Kidney epithelial cell (primary cell): ENCODE measurements at regions not wholly inside any gene's neighbourhood (a gene's known extent, or its start where the extent isn't known, plus 50 kb on each side); places are given as distances from the start of the nearest gene placed in this dataset.
"Not testable (repeated sequence)": the region's sequence is repeated elsewhere in the genome, so short reads cannot be mapped to it uniquely, and the experiment has no call there.

ENCODE experiments used
- DNase-seq: peaks from one replicate; pipeline ENCODE4 v3.0.0-alpha.2; 2010; ENCODE audit warnings: low read depth
- H3K27me3 ChIP-seq: 2 replicates; pipeline ENCODE4 v1.6.0; 2011; ENCODE audit warnings: low read length; ENCODE audit not compliant: control insufficient read depth, insufficient read depth
- H3K36me3 ChIP-seq: 2 replicates; pipeline ENCODE4 v1.5.1; 2011; ENCODE audit warnings: low read length; ENCODE audit not compliant: control insufficient read depth, insufficient read depth
- H3K4me3 ChIP-seq: 2 replicates; pipeline ENCODE4 v1.5.1; 2011; ENCODE audit warnings: low read depth, mild to moderate bottlenecking, control low read depth, low read length

DNA sequence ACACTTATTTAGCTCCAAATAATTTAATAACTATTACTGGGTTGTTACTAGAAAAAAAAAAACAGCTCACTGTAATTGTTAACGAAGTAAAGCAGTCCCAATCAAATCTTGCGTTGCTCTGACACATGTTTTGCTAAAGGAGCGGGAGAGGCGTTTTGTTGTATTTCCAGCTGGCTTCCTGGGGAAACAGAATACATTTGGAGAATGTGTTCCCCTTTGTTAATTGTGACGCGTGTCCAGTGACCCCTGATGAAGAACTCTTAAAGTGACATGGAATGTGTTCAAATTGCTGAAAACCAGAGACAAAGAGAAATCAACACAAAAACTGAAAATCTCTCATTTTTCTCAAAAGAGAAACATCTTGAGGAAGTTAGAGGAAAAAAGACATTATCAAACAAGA lies 1690.6 kb downstream of the SPATA31A7 start:
- H3K4me3 ChIP-seq, H3K36me3 ChIP-seq, H3K27me3 ChIP-seq, DNase-seq: not testable (repeated sequence)

DNA sequence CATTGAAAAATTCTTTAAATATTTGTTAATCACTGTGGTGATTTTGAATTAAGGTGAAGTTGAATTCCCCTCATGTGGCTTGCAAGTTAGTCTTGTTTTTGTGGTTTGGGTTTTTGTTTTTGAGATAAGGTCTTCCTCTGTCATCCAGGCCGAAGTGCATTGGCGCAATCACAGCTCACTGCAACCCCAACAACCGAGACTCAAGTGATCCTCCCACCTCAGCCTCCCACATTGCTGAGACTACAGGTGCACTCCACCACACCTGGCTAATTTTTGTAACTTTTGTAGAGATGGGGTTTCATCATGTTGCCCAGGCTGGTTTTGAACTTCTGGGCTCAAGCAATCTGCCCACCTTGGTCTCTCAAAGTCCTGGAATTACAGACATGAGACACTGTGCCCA lies 1691.1 kb downstream of the SPATA31A7 start:
- H3K36me3 ChIP-seq, DNase-seq, H3K27me3 ChIP-seq, H3K4me3 ChIP-seq: not testable (repeated sequence)

- not testable (repeated sequence) for DNase-seq
Measured at GRCh38 chr9:62881811-62882210, 1692.0 kb downstream of the SPATA31A7 start.

GRCh38 chr9:62882717-62883116 lies 1692.9 kb downstream of the SPATA31A7 start:
- not testable (repeated sequence) for H3K4me3 ChIP-seq, H3K27me3 ChIP-seq, DNase-seq, H3K36me3 ChIP-seq

More at GRCh38 chr9:62881811-62882210, 1692.0 kb downstream of the SPATA31A7 start:
- not testable (repeated sequence) for H3K4me3 ChIP-seq, H3K27me3 ChIP-seq, H3K36me3 ChIP-seq

DNA sequence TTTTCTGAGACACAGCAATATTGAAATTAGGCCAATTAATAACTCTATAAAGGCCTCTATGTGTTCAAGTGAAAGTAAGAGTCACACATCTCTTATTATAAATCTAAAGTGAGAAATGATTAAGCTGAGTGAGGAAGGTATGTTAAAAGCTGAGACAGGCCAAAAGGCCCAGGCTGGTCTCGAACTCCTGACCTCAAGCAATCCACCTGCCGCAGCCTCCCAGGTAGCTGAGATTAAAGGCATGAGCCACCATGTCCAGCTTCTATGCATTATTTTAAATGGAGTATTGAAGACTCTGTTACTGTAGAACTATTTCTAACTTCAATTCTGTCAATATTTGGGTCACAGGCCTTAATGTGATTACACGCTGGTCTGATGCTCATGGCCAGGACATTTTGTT lies 1706.9 kb downstream of the SPATA31A7 start:
- H3K27me3 ChIP-seq, H3K36me3 ChIP-seq, H3K4me3 ChIP-seq, DNase-seq: not testable (repeated sequence)

DNA sequence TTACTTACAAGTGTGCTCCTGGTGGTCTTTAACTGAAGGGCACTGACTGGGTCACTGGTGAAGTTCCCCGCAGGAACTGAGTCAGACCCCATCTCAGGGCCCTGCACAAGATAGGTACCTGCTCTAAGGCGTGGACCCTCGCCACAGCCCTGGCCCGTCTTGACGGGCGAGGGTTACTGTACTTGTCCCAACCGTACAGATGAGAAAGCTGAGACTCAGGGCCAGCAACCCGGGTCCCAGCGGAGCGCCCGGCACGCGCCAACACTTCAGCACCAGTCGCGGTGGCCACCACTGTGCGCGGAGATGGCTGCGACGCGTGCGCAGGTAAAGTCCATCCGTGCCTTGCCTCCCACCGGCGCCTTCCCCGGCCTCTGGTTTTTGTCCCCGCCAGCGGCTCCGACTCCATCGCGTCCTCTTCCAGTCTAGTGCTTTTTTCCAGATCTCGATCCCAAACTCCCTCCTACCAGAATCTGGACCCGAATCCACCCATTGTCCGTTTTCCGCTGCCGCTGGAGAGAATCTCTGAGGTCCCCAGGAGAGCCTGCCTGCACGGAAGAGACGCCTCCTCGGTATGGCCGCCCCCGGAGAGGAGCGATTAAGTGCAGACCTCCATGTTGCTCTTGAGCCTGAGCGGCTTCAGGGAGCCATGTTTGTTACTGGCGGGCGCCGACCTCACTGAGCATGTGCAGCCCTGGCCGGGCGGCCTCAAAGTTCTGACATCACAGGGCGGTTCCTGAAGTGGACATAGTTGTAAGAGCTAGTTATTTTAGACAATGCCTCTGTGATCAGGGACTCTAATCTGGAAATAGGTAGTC lies 1707.8 kb downstream of the SPATA31A7 start:
- DNase-seq, H3K36me3 ChIP-seq, H3K27me3 ChIP-seq: not testable (repeated sequence)
- peak overlapping the region; percentile 39 for H3K4me3 ChIP-seq

- H3K36me3 ChIP-seq, H3K27me3 ChIP-seq, H3K4me3 ChIP-seq, DNase-seq: not testable (repeated sequence)
Measured at GRCh38 chr9:62899666-62900065, 1709.8 kb downstream of the SPATA31A7 start.

- H3K27me3 ChIP-seq, H3K4me3 ChIP-seq, DNase-seq, H3K36me3 ChIP-seq: not testable (repeated sequence)
Measured at GRCh38 chr9:62904061-62904460, 1714.2 kb downstream of the SPATA31A7 start.

DNA sequence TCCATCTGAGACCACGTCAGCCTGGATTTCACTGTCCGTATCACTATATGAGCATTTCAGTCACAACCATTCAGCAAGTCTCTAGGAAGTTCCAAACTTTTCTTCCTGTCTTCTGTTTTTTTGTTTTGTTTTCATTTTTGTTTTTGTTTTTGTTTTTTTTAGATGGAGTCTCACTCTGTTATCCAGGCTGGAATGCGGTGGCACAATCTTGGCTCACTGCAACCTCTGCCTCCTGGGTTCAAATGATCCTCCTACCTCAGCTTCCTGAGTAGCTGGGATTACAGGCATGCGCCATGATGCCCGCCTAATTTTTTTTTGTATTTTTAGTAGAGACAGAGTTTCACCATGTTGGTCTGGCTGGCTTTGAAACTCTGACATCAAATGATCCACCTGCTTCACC lies 1715.9 kb downstream of the SPATA31A7 start:
- not testable (repeated sequence) for H3K4me3 ChIP-seq, H3K36me3 ChIP-seq, DNase-seq, H3K27me3 ChIP-seq

DNA sequence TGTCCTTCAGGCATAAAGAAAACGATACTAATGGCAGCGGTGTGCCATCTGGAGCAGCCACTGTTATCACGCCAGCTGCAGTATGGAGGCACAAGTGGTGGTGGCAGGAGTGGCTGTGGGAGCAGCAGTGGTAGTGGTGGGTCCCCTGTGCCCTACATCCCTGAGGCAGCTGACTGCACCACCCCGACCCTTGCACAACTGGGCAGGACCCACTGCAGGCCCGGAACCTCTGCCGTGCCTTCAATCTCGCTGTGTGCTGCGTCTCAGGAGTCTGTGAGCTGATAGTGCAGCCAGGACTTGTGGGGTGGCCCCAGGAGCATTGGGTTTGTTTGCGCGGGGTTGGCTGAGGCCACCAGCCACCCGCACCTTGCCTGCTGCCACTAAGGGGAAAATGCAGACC lies 1718.0 kb downstream of the SPATA31A7 start:
- not testable (repeated sequence) for H3K36me3 ChIP-seq, H3K27me3 ChIP-seq

GRCh38 chr9:62908271-62908670 lies 1718.4 kb downstream of the SPATA31A7 start:
- DNase-seq, H3K4me3 ChIP-seq, H3K36me3 ChIP-seq, H3K27me3 ChIP-seq: not testable (repeated sequence)

More for the DNA sequence above, 1718.0 kb downstream of the SPATA31A7 start:
- not testable (repeated sequence) for H3K4me3 ChIP-seq, DNase-seq

- not testable (repeated sequence) for DNase-seq, H3K36me3 ChIP-seq, H3K27me3 ChIP-seq, H3K4me3 ChIP-seq
Measured at GRCh38 chr9:62909447-62909846, 1719.6 kb downstream of the SPATA31A7 start.

GRCh38 chr9:62912278-62912677 lies 1722.4 kb downstream of the SPATA31A7 start:
- DNase-seq, H3K36me3 ChIP-seq, H3K27me3 ChIP-seq, H3K4me3 ChIP-seq: not testable (repeated sequence)

DNA sequence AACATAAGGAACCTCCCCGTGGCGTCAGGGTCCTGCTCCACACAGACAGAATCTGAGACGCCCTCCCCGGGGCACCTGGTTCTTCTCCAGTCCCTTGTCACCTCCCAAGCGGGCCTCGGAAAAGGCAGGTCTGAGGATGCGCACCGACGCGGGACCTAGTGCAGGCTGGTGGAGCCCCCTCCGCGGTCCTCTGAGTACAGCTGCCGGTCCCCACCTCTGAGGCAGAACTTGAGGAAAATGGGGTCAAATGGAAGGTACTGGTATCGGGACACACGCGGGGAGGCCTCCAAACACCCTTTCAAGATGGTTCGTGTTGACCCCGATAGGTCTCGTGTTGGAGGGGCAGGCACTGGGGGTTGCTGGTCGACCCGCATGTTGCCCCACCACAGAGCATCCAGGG lies 1725.3 kb downstream of the SPATA31A7 start:
- not testable (repeated sequence) for H3K4me3 ChIP-seq, DNase-seq, H3K36me3 ChIP-seq, H3K27me3 ChIP-seq

GRCh38 chr9:62915661-62916060 lies 1725.8 kb downstream of the SPATA31A7 start:
- DNase-seq, H3K36me3 ChIP-seq, H3K4me3 ChIP-seq, H3K27me3 ChIP-seq: not testable (repeated sequence)
